ENCODE measurements at regions not wholly inside any gene's neighbourhood (a gene's known extent, or its start where the extent isn't known, plus 50 kb on each side); places are given as distances from the start of the nearest gene placed in this dataset.

DNA sequence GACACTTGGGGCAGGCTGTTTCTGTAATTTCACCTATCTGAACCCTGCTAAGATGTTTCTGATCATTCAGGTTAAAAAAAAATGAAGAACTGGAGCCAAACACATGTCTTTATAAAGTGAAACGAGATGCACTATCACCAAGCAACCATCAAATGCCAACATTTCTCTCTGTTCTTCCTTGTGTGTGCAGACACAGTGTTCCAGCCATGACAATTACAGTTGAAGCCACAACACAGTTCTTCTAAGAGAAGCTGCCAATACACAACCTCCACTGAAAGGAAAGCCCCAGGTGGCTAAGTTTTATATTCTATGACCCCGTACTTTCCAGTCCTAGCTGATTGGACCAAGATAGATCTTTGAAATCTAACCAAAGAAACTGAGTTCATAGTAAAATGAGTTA is 181.8 kb downstream of the RAD51AP2 start:
- Mint-ChIP-seq H3K27me3 (ENCODE audit: insufficient read depth) (no peaks in the 10 kb centered on the region), H3K27ac (no peak overlapping the region), H3K36me3 (ENCODE audit: low read depth) (peaks cover 3% of the 10 kb centered on the region), H3K9me3 (peaks cover 3% of the 10 kb centered on the region), H3K4me3 (no peak overlapping the region), H3K4me1 (peaks cover 43% of the 10 kb centered on the region)
- peaks cover 4% of the 10 kb centered on the region for H3K9me3 ChIP-seq (ENCODE audit: control insufficient read depth, low read length)
- H3K9ac ChIP-seq (ENCODE audit: extremely low read depth, low read length, poor library complexity, severe bottlenecking), result no peak overlapping the region
- H3K4me1 ChIP-seq (ENCODE audit: control insufficient read depth, insufficient read depth, low read length), result peaks cover 10% of the 10 kb centered on the region
- TF ChIP-seq, protein P1, sequence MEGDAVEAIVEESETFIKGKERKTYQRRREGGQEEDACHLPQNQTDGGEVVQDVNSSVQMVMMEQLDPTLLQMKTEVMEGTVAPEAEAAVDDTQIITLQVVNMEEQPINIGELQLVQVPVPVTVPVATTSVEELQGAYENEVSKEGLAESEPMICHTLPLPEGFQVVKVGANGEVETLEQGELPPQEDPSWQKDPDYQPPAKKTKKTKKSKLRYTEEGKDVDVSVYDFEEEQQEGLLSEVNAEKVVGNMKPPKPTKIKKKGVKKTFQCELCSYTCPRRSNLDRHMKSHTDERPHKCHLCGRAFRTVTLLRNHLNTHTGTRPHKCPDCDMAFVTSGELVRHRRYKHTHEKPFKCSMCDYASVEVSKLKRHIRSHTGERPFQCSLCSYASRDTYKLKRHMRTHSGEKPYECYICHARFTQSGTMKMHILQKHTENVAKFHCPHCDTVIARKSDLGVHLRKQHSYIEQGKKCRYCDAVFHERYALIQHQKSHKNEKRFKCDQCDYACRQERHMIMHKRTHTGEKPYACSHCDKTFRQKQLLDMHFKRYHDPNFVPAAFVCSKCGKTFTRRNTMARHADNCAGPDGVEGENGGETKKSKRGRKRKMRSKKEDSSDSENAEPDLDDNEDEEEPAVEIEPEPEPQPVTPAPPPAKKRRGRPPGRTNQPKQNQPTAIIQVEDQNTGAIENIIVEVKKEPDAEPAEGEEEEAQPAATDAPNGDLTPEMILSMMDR (conservative IDR thresholded peaks at IDR 0.05), result no peak
- no peak for DNase-seq
- 90 to 100% methylated on average over 2 of the region's 2 CpGs for WGBS, 2 experiments (ENCODE audit: insufficient coverage in 1 of 2, insufficient read length in 1 of 2)
- no peak overlapping the region for H3K27ac ChIP-seq (ENCODE audit: low read depth, low read length)
- no peaks in the 10 kb centered on the region for H3K36me3 ChIP-seq (ENCODE audit: control insufficient read depth, insufficient read depth, low read length)
- no peaks in the 10 kb centered on the region for H3K27me3 ChIP-seq (ENCODE audit: control insufficient read depth, insufficient read depth, low read length, poor library complexity, severe bottlenecking)
- no peak overlapping the region for H3K4me3 ChIP-seq (ENCODE audit: low read length)

DNA sequence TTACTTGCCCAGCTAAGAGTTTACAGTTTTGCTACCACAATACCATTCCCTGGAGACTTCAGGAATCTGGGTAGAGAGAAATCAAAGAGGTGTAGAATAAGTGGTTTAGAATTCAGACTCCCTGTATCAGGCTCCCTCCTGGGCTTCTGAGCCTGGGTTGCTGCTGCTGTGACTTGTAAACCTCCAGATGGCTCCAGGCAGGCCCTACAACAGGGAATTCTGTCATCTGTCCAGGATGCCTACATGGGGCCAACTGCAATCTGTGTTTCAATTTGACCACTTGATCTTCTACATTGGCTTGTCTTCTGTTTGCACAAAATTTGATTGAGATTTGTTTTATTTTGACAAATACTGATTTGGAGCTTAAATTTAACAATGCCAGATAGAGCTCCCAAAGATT is 183.9 kb downstream of the RAD51AP2 start:
- no peak for DNase-seq
- no peak overlapping the region for H3K27ac Mint-ChIP-seq
- H3K36me3 Mint-ChIP-seq (ENCODE audit: low read depth), result peaks cover 2% of the 10 kb centered on the region
- H3K9ac ChIP-seq (ENCODE audit: extremely low read depth, low read length, poor library complexity, severe bottlenecking), result no peak overlapping the region
- peaks cover 3% of the 10 kb centered on the region for H3K9me3 Mint-ChIP-seq
- TF ChIP-seq, protein P1 (conservative IDR thresholded peaks at IDR 0.05), result no peak
- no peaks in the 10 kb centered on the region for H3K36me3 ChIP-seq (ENCODE audit: control insufficient read depth, insufficient read depth, low read length)
- no peaks in the 10 kb centered on the region for H3K27me3 ChIP-seq (ENCODE audit: control insufficient read depth, insufficient read depth, low read length, poor library complexity, severe bottlenecking)
- H3K9me3 ChIP-seq (ENCODE audit: control insufficient read depth, low read length), result peaks cover 4% of the 10 kb centered on the region
- H3K27me3 Mint-ChIP-seq (ENCODE audit: insufficient read depth), result no peaks in the 10 kb centered on the region
- no peak overlapping the region for H3K27ac ChIP-seq (ENCODE audit: low read depth, low read length)
- peaks cover 30% of the 10 kb centered on the region for H3K4me1 Mint-ChIP-seq
- no peak overlapping the region for H3K4me3 ChIP-seq (ENCODE audit: low read length)
- H3K4me3 Mint-ChIP-seq, result no peak overlapping the region
- peaks cover 7% of the 10 kb centered on the region for H3K4me1 ChIP-seq (ENCODE audit: control insufficient read depth, insufficient read depth, low read length)

GRCh38 chr2:17331636-17332035 is 186.6 kb downstream of the RAD51AP2 start:
- Mint-ChIP-seq H3K9me3 (no peaks in the 10 kb centered on the region), H3K27me3 (ENCODE audit: insufficient read depth) (no peaks in the 10 kb centered on the region)
- no CpG with 5 or more reads among the region's 1 CpG for WGBS, 2 experiments (ENCODE audit: insufficient coverage in 1 of 2, insufficient read length in 1 of 2)

More at GRCh38 chr2:17331636-17332035, 186.6 kb downstream of the RAD51AP2 start:
- no peak for DNase-seq
- Histone ChIP-seq H3K4me3 (ENCODE audit: low read length) (no peak overlapping the region), H3K9ac (ENCODE audit: extremely low read depth, low read length, poor library complexity, severe bottlenecking) (no peak overlapping the region), H3K27me3 (ENCODE audit: control insufficient read depth, insufficient read depth, low read length, poor library complexity, severe bottlenecking) (peaks cover 4% of the 10 kb centered on the region), H3K36me3 (ENCODE audit: control insufficient read depth, insufficient read depth, low read length) (no peaks in the 10 kb centered on the region), H3K9me3 (ENCODE audit: control insufficient read depth, low read length) (no peaks in the 10 kb centered on the region), H3K4me1 (ENCODE audit: control insufficient read depth, insufficient read depth, low read length) (peaks cover 8% of the 10 kb centered on the region), H3K27ac (ENCODE audit: low read depth, low read length) (no peak overlapping the region)
- TF ChIP-seq, protein P1 (conservative IDR thresholded peaks at IDR 0.05), result no peak
- H3K4me3 Mint-ChIP-seq, result no peak overlapping the region
- no peak overlapping the region for H3K27ac Mint-ChIP-seq
- no peaks in the 10 kb centered on the region for H3K36me3 Mint-ChIP-seq (ENCODE audit: low read depth)
- H3K4me1 Mint-ChIP-seq, result peaks cover 37% of the 10 kb centered on the region

Data from endodermal cell (in vitro differentiated cells).